OCI-LY1 (cell line): ENCODE measurements at regions not wholly inside any gene's neighbourhood (a gene's known extent, or its start where the extent isn't known, plus 50 kb on each side); places are given as distances from the start of the nearest gene placed in this dataset.

Source experiments
- EZH2 ChIP-seq: fragments of 200-600 bp; sonication (generic), shearing (Covaris generic); IDR thresholded peaks from 2 replicates; pipeline ENCODE4 v1.8.0; 2017; ENCODE audit warnings: borderline replicate concordance, mixed run types, mild to moderate bottlenecking, antibody characterized with exemption, low read length, moderate library complexity, mixed read lengths
- TF ChIP-seq, protein P1 (sequence below): fragments of 200-600 bp; sonication (generic), shearing (Covaris generic); IDR thresholded peaks from 2 replicates; pipeline ENCODE4 v1.5.1; 2017; ENCODE audit warnings: mild to moderate bottlenecking, antibody characterized with exemption, low read length, moderate library complexity, mixed read lengths

DNA sequence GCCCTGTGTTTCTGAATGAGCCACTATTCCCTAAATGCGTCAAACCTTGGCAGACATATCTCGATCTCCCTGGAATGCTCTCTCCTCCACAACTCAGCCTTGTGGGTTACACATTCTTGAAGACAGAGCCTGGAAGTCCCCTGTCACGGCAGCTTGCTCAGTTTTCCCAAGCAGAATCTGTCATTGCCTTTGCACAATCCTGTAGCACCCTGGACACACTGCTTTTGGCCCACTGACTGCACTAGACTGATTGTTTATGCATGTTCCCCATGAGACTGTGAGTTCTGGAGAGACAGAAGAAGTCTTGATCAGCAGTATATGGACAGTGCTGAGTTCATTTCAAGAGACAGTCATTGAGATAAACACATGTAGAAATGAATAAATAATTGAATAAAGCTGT lies 406.7 kb downstream of the CD83 start:
- TF ChIP-seq, protein P1, sequence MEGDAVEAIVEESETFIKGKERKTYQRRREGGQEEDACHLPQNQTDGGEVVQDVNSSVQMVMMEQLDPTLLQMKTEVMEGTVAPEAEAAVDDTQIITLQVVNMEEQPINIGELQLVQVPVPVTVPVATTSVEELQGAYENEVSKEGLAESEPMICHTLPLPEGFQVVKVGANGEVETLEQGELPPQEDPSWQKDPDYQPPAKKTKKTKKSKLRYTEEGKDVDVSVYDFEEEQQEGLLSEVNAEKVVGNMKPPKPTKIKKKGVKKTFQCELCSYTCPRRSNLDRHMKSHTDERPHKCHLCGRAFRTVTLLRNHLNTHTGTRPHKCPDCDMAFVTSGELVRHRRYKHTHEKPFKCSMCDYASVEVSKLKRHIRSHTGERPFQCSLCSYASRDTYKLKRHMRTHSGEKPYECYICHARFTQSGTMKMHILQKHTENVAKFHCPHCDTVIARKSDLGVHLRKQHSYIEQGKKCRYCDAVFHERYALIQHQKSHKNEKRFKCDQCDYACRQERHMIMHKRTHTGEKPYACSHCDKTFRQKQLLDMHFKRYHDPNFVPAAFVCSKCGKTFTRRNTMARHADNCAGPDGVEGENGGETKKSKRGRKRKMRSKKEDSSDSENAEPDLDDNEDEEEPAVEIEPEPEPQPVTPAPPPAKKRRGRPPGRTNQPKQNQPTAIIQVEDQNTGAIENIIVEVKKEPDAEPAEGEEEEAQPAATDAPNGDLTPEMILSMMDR: no peak
- TF ChIP-seq EZH2: no peak
